Left ventricle myocardium inferior (tissue), 1 donor: ENCODE measurements at regions not wholly inside any gene's neighbourhood (a gene's known extent, or its start where the extent isn't known, plus 50 kb on each side); places are given as distances from the start of the nearest gene placed in this dataset.

ENCODE experiments used
- DNase-seq: peaks from one replicate; pipeline ENCODE4 v3.0.0-alpha.2; 2020
- H3K27ac ChIP-seq: fragments of 200-600 bp; replicated peaks from 2 replicates; pipeline ENCODE4 v1.8.0; 2021
- H3K27me3 ChIP-seq: fragments of 200-600 bp; 2 replicates; pipeline ENCODE4 v1.8.0; 2021; ENCODE audit warnings: low read depth
- H3K36me3 ChIP-seq: fragments of 200-600 bp; 2 replicates; pipeline ENCODE4 v1.8.0; 2021
- H3K4me1 ChIP-seq: fragments of 200-600 bp; 2 replicates; pipeline ENCODE4 v1.8.0; 2021
- H3K4me3 ChIP-seq: fragments of 200-600 bp; 2 replicates; pipeline ENCODE4 v1.8.0; 2021; ENCODE audit warnings: mild to moderate bottlenecking, moderate library complexity
- H3K9me3 ChIP-seq: fragments of 200-600 bp; replicated peaks from 2 replicates; pipeline ENCODE4 v1.8.0; 2021
- CTCF ChIP-seq: fragments of 200-600 bp; IDR thresholded peaks from 2 replicates; pipeline ENCODE4 v1.8.0; 2021; ENCODE audit warnings: antibody characterized with exemption, mild to moderate bottlenecking, borderline replicate concordance
- intact Hi-C: fragments of 100-400 bp; cut with micrococcal nuclease; formaldehyde crosslinking; loops from one replicate; pipeline ENCODE4 v1.11.0; 2022
- donor health status: DM: no; HTN: yes; CAD: no; lungs with severe emphysema.

- Histone ChIP-seq H3K27ac (no peak overlapping the region), H3K4me1 (no peaks in the 10 kb centered on the region), H3K9me3 (peaks cover 36% of the 10 kb centered on the region), H3K36me3 (no peaks in the 10 kb centered on the region), H3K4me3 (no peak overlapping the region), H3K27me3 (no peaks in the 10 kb centered on the region)
- intact Hi-C loops = no loop called here
- no peak for DNase-seq
- no peak for TF ChIP-seq CTCF
Observed at GRCh38 chr2:137729305-137729704, 235.0 kb upstream of the HNMT start.

GRCh38 chr2:137737559-137737958, 226.7 kb upstream of the HNMT start:
- Histone ChIP-seq H3K36me3 (no peaks in the 10 kb centered on the region), H3K27ac (no peak overlapping the region), H3K9me3 (peaks cover 29% of the 10 kb centered on the region), H3K4me1 (no peaks in the 10 kb centered on the region), H3K4me3 (no peak overlapping the region), H3K27me3 (no peaks in the 10 kb centered on the region)
- DNase-seq = no peak
- TF ChIP-seq CTCF = no peak
- intact Hi-C loops = no loop called here

GRCh38 chr2:137741784-137742362, 222.4 kb upstream of the HNMT start:
- H3K27ac ChIP-seq = no peak overlapping the region
- intact Hi-C loops = no loop called here
- no peaks in the 10 kb centered on the region for H3K4me1 ChIP-seq
- H3K27me3 ChIP-seq = no peaks in the 10 kb centered on the region
- H3K36me3 ChIP-seq = no peaks in the 10 kb centered on the region
- no peak for TF ChIP-seq CTCF
- no peak for DNase-seq
- H3K9me3 ChIP-seq = peaks cover 12% of the 10 kb centered on the region
- H3K4me3 ChIP-seq = no peak overlapping the region

GRCh38 chr2:137747509-137747908, 216.8 kb upstream of the HNMT start:
- TF ChIP-seq CTCF = no peak

GRCh38 chr2:137748533-137748932, 215.7 kb upstream of the HNMT start:
- DNase-seq = no peak
- TF ChIP-seq CTCF = no peak
- no peak overlapping the region for H3K27ac ChIP-seq
- H3K27me3 ChIP-seq = no peaks in the 10 kb centered on the region
- intact Hi-C loops = no loop called here
- H3K4me1 ChIP-seq = no peaks in the 10 kb centered on the region
- no peaks in the 10 kb centered on the region for H3K36me3 ChIP-seq
- peaks cover 15% of the 10 kb centered on the region for H3K9me3 ChIP-seq
- no peak overlapping the region for H3K4me3 ChIP-seq

More at GRCh38 chr2:137747509-137747908, 216.8 kb upstream of the HNMT start:
- H3K4me1 ChIP-seq = no peaks in the 10 kb centered on the region
- no peaks in the 10 kb centered on the region for H3K27me3 ChIP-seq
- intact Hi-C loops = no loop called here
- H3K4me3 ChIP-seq = no peak overlapping the region
- no peak for DNase-seq
- no peaks in the 10 kb centered on the region for H3K36me3 ChIP-seq
- peaks cover 5% of the 10 kb centered on the region for H3K9me3 ChIP-seq
- no peak overlapping the region for H3K27ac ChIP-seq
